LNCaP clone FGC (cell line): ENCODE measurements at regions not wholly inside any gene's neighbourhood (a gene's known extent, or its start where the extent isn't known, plus 50 kb on each side); places are given as distances from the start of the nearest gene placed in this dataset.

ENCODE experiments used
- DNase-seq: peaks from one replicate; pipeline ENCODE4 v3.0.0-alpha.2; 2011; ENCODE audit warnings: low read depth
- H3K4me3 ChIP-seq: 2 replicates; pipeline ENCODE4 v1.5.1; 2011; ENCODE audit warnings: mild to moderate bottlenecking, low read depth, low read length, control low read depth
- CTCF ChIP-seq: IDR thresholded peaks from 2 replicates; pipeline ENCODE4 v1.5.1; 2012; ENCODE audit warnings: mild to moderate bottlenecking; ENCODE audit not compliant: control insufficient read depth, insufficient read depth; ENCODE audit errors: extremely low read depth

- no peak for TF ChIP-seq CTCF
- no peak overlapping the region for H3K4me3 ChIP-seq
- no peak for DNase-seq
Observed at GRCh38 chr2:194603429-194603828, 1053.6 kb upstream of the SLC39A10 start.

GRCh38 chr2:194602750-194603149 is 1054.3 kb upstream of the SLC39A10 start:
- no peak for TF ChIP-seq CTCF

GRCh38 chr2:194591192-194591591 is 1065.8 kb upstream of the SLC39A10 start:
- no peak for TF ChIP-seq CTCF
- H3K4me3 ChIP-seq = no peak overlapping the region
- DNase-seq = no peak

More at GRCh38 chr2:194602750-194603149, 1054.3 kb upstream of the SLC39A10 start:
- DNase-seq = no peak
- H3K4me3 ChIP-seq = no peak overlapping the region

- no peak overlapping the region for H3K4me3 ChIP-seq
- DNase-seq = no peak
- TF ChIP-seq CTCF = no peak
Observed at GRCh38 chr2:194587739-194588270, 1069.2 kb upstream of the SLC39A10 start.

- DNase-seq = no peak
- no peak for TF ChIP-seq CTCF
- H3K4me3 ChIP-seq = no peak overlapping the region
Observed at GRCh38 chr2:194567661-194568017, 1089.4 kb upstream of the SLC39A10 start.

GRCh38 chr2:194566907-194567660 is 1089.9 kb upstream of the SLC39A10 start:
- H3K4me3 ChIP-seq = no peak overlapping the region
- no peak for TF ChIP-seq CTCF
- DNase-seq = no peak

GRCh38 chr2:194564422-194564821 is 1092.6 kb upstream of the SLC39A10 start:
- no peak for TF ChIP-seq CTCF
- DNase-seq = no peak
- no peak overlapping the region for H3K4me3 ChIP-seq
